Motor neuron (in vitro differentiated cells): ENCODE measurements at regions not wholly inside any gene's neighbourhood (a gene's known extent, or its start where the extent isn't known, plus 50 kb on each side); places are given as distances from the start of the nearest gene placed in this dataset.
"Not testable (repeated sequence)": the region's sequence is repeated elsewhere in the genome, so short reads cannot be mapped to it uniquely, and the experiment has no call there.

ENCODE experiments used
- ATAC-seq, 8 experiments: fragments of 200-7000 bp; cut with Tn5 transposase; replicated peaks in 6 of 8; 2 replicates each; pipeline ENCODE4 v1.8.0; 2021; ENCODE audit warnings: mild to moderate bottlenecking in 8 of 8, moderate library complexity in 8 of 8
- H3K27ac ChIP-seq, 2 donors: fragments of 250-450 bp; sonication (Bioruptor Pico); 2 replicates each; pipeline ENCODE4 v1.9.0; 2021; ENCODE audit warnings: antibody characterized with exemption in 2 of 2, mild to moderate bottlenecking in 2 of 2, moderate library complexity in 1 of 2
- H3K4me1 ChIP-seq, 2 donors: fragments of 250-450 bp; sonication (Bioruptor Pico); replicated peaks in 1 of 2; 2 replicates each; pipeline ENCODE4 v1.6.1; 2021; ENCODE audit warnings: antibody characterized with exemption in 2 of 2, mild to moderate bottlenecking in 2 of 2, moderate library complexity in 1 of 2
- H3K4me3 ChIP-seq, 5 donors: fragments of 250-450 bp; sonication (Bioruptor Pico); 2 replicates each; pipeline ENCODE4 v1.9.0; 2021; ENCODE audit warnings: antibody characterized with exemption in 5 of 5, mild to moderate bottlenecking in 5 of 5, moderate library complexity in 4 of 5
- WGBS, 10 experiments: fragments of 450-650 bp; shearing (Covaris generic); methylation state at CpG; one replicate each; pipeline ENCODE4 v1.0.0; 2022; 5-methylcytosine and 5-hydroxymethylcytosine counted together
- in situ Hi-C, 9 experiments: fragments of 400-800 bp; cut with MboI; loops; one replicate each; pipeline ENCODE4 v1.15.0; 2021; ENCODE audit warnings: low sequenced_read_pairs in 9 of 9, low pct_unique_long_range_greater_than_20kb in 2 of 9; ENCODE audit not compliant: unreplicated experiment in 9 of 9

GRCh38 chr5:82426464-82427154 lies 148.5 kb upstream of the RPS23 start:
- no peaks in the 10 kb centered on the region for H3K4me1 ChIP-seq
- no peak overlapping the region for H3K27ac ChIP-seq
- ATAC-seq, result no peak

GRCh38 chr5:82425591-82425990 lies 147.4 kb upstream of the RPS23 start:
- H3K4me3 ChIP-seq, result no peak overlapping the region
- 17 to 94% (median 80%) methylated on average over 1 to 2 of the region's 3 CpGs; no CpG with 5 or more reads in 2 of the 10 experiments for WGBS, 10 experiments
- in situ Hi-C loops, result no loop called here
- no peaks in the 10 kb centered on the region for H3K4me1 ChIP-seq
- H3K27ac ChIP-seq, result no peak overlapping the region
- peak in 1 of 8 experiments; percentile 30 for ATAC-seq

More at GRCh38 chr5:82426464-82427154, 148.5 kb upstream of the RPS23 start:
- WGBS, 10 experiments, result 43 to 100% (median 61%) methylated on average over 1 to 4 of the region's 4 CpGs; no CpG with 5 or more reads in 2 of the 10 experiments
- in situ Hi-C loops, result no loop called here
- no peak overlapping the region for H3K4me3 ChIP-seq

- 0 to 100% (median 62%) methylated on average over 1 to 2 of the region's 3 CpGs; no CpG with 5 or more reads in 4 of the 10 experiments for WGBS, 10 experiments
- no peak overlapping the region for H3K4me3 ChIP-seq
- no peak for ATAC-seq
- H3K27ac ChIP-seq, result no peak overlapping the region
- in situ Hi-C loops, result no loop called here
- no peaks in the 10 kb centered on the region for H3K4me1 ChIP-seq
These were observed 146.1 kb upstream of the RPS23 start for GRCh38 chr5:82424211-82424610.

GRCh38 chr5:82422751-82423181 lies 144.6 kb upstream of the RPS23 start:
- 12 to 100% (median 78%) methylated on average over 1 to 6 of the region's 6 CpGs; no CpG with 5 or more reads in 1 of the 10 experiments for WGBS, 10 experiments
- no peaks in the 10 kb centered on the region for H3K4me1 ChIP-seq
- no peak overlapping the region for H3K4me3 ChIP-seq
- ATAC-seq, result peak in 3 of 8 experiments; percentile 19 to 82 (median 40)
- in situ Hi-C loops, result no loop called here
- H3K27ac ChIP-seq, result no peak overlapping the region

- 43 to 100% (median 81%) methylated on average over 1 to 2 of the region's 2 CpGs; no CpG with 5 or more reads in 4 of the 10 experiments for WGBS, 10 experiments
- Histone ChIP-seq H3K4me1 (no peaks in the 10 kb centered on the region), H3K4me3 (no peak overlapping the region), H3K27ac (no peak overlapping the region)
- ATAC-seq, result no peak
- in situ Hi-C loops, result no loop called here
These were observed 144.0 kb upstream of the RPS23 start for GRCh38 chr5:82422001-82422740.

DNA sequence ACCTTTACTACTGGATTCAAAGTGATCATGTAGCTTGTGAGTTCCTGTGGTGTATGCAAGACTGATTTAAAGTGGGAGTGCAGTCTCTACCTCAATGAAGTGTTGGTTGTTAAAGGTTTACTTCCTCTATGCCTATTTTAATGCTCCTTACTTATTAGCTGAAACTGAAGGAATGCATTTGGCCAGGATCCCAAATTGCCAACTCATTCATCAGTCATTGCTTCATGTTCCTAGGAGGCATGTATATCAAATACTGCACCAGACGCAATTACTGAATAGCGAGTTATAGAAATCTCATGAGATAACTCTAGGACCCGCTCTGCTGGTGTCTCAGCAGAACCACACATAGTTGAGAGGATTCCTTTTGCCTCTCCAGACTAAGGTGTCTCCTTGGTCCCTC lies 143.0 kb upstream of the RPS23 start:
- no peaks in the 10 kb centered on the region for H3K4me1 ChIP-seq
- no peak overlapping the region for H3K27ac ChIP-seq
- peak in 2 of 8 experiments; percentile 60 to 65 for ATAC-seq
- no peak overlapping the region for H3K4me3 ChIP-seq
- WGBS, 10 experiments, result 0 to 100% (median 78%) methylated on average over 2 to 3 of the region's 3 CpGs; no CpG with 5 or more reads in 4 of the 10 experiments
- in situ Hi-C loops, result no loop called here

DNA sequence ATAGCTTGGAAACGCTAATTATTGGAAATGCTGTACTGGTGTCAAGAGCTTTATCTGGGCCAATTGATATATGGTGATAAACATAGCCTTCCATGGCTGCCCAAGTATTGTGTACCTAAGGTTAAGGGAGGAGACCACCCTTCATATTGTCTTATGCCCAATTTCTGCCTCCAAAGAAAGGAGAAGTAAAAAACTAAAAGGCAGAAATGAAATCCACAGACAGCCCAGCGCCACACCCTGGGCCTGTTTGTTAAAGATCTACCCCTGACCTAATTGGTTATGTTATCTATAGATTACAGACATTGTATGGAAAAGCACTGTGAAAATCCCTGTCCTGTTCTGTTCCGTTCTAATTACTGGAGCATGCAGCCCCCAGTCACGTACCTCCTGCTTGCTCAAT lies 142.4 kb upstream of the RPS23 start:
- H3K4me3 ChIP-seq, H3K4me1 ChIP-seq, ATAC-seq, in situ Hi-C loops, H3K27ac ChIP-seq: not testable (repeated sequence)
- WGBS, 10 experiments, result 76 to 100% (median 88%) methylated on average over 1 to 4 of the region's 4 CpGs; no CpG with 5 or more reads in 3 of the 10 experiments

GRCh38 chr5:82419559-82420332 lies 141.6 kb upstream of the RPS23 start:
- Histone ChIP-seq H3K27ac (no peak overlapping the region), H3K4me3 (no peak overlapping the region), H3K4me1 (no peaks in the 10 kb centered on the region)
- in situ Hi-C loops, result no loop called here
- WGBS, 10 experiments, result 20 to 91% (median 60%) methylated on average over 3 to 6 of the region's 6 CpGs; no CpG with 5 or more reads in 2 of the 10 experiments
- ATAC-seq, result no peak

GRCh38 chr5:82418608-82418950 lies 140.4 kb upstream of the RPS23 start:
- Histone ChIP-seq H3K4me3 (no peak overlapping the region), H3K4me1 (no peaks in the 10 kb centered on the region), H3K27ac (no peak overlapping the region)
- WGBS, 10 experiments, result 20 to 100% (median 50%) methylated on average over 1 to 2 of the region's 2 CpGs; no CpG with 5 or more reads in 1 of the 10 experiments
- in situ Hi-C loops, result no loop called here
- ATAC-seq, result no peak

DNA sequence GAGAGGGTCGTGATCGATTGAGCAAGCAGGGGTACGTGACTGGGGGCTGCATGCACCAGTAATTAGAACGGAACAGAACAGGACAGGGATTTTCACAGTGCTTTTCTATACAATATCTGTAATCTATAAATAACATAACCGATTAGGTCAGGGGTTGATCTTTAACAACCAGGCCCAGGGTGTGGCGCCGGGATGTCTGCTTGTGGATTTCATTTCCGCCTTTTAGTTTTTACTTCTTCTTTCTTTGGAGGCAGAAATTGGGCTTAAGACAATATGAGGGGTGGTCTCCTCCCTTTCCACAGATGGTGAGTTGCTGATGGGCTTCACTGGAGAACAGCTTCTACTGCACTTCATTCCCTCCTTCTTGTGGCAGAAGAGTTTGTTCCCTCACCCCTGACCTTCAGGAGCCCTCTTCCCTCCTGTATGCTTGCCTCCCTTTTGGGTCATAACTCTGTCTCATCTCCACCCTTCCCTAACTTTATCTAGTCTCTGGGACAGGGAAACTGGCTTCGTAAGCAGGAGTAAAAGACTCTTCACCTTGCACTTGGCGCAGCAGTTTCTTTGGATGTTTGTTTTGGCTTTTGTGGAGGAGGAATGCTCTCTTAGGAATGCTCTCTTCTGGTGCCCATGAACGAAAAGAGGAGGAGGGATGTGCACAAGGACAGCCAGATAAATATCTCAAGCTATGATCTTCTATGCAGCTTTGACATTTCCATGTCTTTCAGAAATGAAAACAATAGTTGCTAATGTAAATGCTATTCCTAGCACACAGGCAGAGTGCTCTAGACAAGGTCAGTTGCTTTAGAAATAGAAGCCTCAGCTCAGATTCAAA lies 139.8 kb upstream of the RPS23 start:
- Histone ChIP-seq H3K4me3 (no peak overlapping the region), H3K27ac (no peak overlapping the region)
- in situ Hi-C loops, result no loop called here

DNA sequence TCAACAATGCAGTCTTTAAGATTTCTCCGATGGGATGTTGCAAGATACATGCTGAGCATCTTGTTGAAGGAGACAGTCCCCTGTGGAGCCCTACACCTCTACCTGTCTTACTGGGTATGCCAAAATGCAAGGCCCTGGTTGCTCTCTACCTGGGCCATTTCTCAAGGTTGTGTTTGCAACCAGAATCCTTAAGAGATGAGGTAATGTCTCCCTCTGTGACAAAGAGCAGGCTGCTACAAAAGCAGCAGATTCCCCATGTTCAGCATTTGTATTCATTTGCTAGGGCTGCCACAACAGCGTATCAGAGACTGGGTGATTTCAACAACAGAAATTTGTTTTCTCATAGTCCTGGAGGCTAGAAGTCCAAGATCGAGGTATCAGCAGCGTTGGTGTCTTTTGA lies 138.4 kb upstream of the RPS23 start:
- ATAC-seq, result no peak
- no peak overlapping the region for H3K4me3 ChIP-seq
- H3K4me1 ChIP-seq, result no peaks in the 10 kb centered on the region
- in situ Hi-C loops, result no loop called here
- 65 to 100% (median 81%) methylated on average over 1 to 4 of the region's 4 CpGs; no CpG with 5 or more reads in 2 of the 10 experiments for WGBS, 10 experiments
- no peak overlapping the region for H3K27ac ChIP-seq

More for the DNA sequence above, 139.8 kb upstream of the RPS23 start:
- H3K4me1 ChIP-seq, result no peaks in the 10 kb centered on the region
- 50 to 97% (median 86%) methylated on average over 1 to 5 of the region's 11 CpGs; no CpG with 5 or more reads in 3 of the 10 experiments for WGBS, 10 experiments
- ATAC-seq, result no peak

GRCh38 chr5:82414041-82414388 lies 135.9 kb upstream of the RPS23 start:
- no peak overlapping the region for H3K27ac ChIP-seq
- ATAC-seq, result peak in 2 of 8 experiments; percentile 29 to 50
- H3K4me1 ChIP-seq, result no peaks in the 10 kb centered on the region
- H3K4me3 ChIP-seq, result no peak overlapping the region
- in situ Hi-C loops, result no loop called here
